HG03342 (cell line): ENCODE measurements at regions not wholly inside any gene's neighbourhood (a gene's known extent, or its start where the extent isn't known, plus 50 kb on each side); places are given as distances from the start of the nearest gene placed in this dataset.

ENCODE experiments used
- ATAC-seq: cut with Tn5 transposase; IDR thresholded peaks from one replicate; pipeline ENCODE4 v1.9.1; 2021; ENCODE audit warnings: mild to moderate bottlenecking, moderate library complexity; ENCODE audit not compliant: unreplicated experiment

GRCh38 chr19:28497887-28498286 lies 715.1 kb downstream of the UQCRFS1 start:
- ATAC-seq, result no peak

- no peak for ATAC-seq
Observed at GRCh38 chr19:28497137-28497536, 715.8 kb downstream of the UQCRFS1 start.

GRCh38 chr19:28495046-28495445 lies 717.9 kb downstream of the UQCRFS1 start:
- ATAC-seq, result no peak

DNA sequence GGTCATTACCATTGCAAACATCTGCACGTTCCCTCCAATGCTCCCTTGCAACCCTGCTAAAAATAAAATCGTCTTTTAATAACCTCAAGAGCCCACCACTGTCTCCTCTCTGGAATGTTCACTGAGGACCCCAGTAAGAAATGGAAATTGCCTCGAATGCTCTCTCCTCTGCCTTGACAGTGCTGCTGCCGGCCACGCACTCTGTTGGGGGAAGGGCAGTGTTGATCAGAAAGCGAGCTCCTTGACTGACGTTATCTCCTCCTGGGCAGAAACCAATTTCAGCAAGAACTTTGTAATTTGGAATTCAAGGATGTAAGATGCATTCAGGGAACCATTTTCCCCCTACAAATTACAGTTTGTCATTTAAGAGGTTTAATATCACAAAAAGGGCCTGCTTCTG lies 718.5 kb downstream of the UQCRFS1 start:
- ATAC-seq, result no peak

- no peak for ATAC-seq
Observed at GRCh38 chr19:28493884-28494283, 719.1 kb downstream of the UQCRFS1 start.

- ATAC-seq, result no peak
Observed at GRCh38 chr19:28492621-28493020, 720.3 kb downstream of the UQCRFS1 start.

- no peak for ATAC-seq
Observed at GRCh38 chr19:28492201-28492600, 720.8 kb downstream of the UQCRFS1 start.

GRCh38 chr19:28489776-28490175 lies 723.2 kb downstream of the UQCRFS1 start:
- ATAC-seq, result no peak

DNA sequence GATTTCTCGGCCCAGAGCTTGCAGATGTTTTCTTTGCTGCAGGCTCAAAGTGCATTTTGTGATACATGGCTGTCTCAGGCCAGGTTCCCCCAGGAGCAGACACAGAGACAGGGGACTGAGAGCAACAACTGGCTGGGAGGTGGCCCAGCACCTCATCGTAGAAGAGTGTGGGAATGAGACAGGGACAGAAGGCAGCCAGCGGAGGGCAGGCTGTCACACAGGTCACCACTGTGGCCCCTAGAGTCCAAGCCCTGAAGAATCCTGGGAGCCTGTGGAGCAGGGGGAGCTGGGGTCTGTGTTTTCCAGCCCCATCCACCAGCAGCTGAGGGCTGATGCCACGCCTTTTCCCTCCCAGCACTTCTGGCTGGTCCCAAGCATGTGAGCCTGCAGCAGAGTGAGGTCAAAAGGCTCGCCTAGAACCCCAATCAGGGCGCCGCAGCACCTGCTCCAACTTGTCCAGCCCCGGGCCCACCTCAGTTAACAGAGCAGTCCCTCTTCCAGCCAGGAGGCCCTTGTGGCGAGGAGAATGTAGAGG lies 723.8 kb downstream of the UQCRFS1 start:
- no peak for ATAC-seq

DNA sequence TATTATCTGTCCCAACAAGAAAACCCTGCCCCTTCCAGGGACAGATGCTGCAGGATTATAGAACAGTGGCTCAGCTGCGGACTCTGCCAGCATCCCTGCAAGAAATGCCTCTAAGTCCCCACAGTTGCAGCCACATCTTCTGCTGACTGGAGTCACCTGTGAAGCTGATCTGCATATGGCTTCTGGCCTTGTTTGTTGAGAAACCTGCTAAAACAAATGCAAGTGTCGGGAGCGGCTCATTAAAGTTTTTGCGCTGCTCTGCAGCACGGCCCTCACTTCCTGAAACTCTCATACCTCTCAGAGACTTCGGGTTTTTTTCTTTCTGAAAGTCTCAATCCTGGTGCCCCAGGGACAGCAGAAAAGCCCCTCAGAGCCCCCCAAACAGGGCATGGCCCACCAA lies 725.0 kb downstream of the UQCRFS1 start:
- ATAC-seq, result no peak

DNA sequence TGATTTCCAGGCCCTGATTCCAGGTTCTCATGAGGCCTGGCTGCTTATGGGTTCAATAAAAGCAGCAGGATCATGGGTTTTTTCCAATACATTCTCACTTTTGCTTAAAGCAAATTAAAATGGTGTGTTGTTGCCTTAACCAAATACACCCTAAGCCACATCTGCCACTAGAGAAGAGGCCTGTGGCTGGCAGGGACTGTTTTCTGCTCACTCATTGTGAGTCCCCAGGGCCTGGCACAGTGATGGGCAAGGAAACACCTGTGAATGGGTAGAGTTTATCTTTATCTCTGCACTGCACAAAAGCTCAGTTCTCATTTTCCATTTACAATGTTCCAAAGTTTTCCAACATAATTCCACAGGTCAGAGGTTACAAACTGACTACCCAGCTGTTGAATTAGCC lies 726.0 kb downstream of the UQCRFS1 start:
- no peak for ATAC-seq

GRCh38 chr19:28486473-28486872 lies 726.5 kb downstream of the UQCRFS1 start:
- ATAC-seq, result no peak

- ATAC-seq, result no peak
Observed at GRCh38 chr19:28485292-28485691, 727.7 kb downstream of the UQCRFS1 start.

GRCh38 chr19:28483197-28483596 lies 729.8 kb downstream of the UQCRFS1 start:
- no peak for ATAC-seq

- no peak for ATAC-seq
Observed at GRCh38 chr19:28482221-28482620, 730.7 kb downstream of the UQCRFS1 start.

GRCh38 chr19:28481674-28482073 lies 731.3 kb downstream of the UQCRFS1 start:
- no peak for ATAC-seq

DNA sequence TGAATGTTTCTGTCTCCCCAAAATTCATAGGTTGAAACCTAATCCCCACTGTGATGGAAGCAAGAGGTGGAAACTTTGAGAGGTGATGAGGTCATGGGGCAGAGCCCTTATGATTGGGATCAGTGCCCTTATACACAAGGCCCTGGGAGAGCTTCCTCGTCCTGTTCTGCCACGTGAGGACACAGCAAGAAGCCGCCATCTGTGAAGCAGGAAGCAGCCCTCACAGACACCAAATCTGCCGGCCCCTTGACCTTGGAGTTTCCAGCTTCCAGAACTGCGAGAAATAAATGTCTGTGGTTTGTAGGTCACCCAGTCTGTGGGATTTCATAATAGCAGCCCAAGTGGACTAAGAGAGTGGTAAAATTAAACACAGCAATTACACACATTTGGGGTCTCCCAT lies 737.4 kb downstream of the UQCRFS1 start:
- ATAC-seq, result no peak

DNA sequence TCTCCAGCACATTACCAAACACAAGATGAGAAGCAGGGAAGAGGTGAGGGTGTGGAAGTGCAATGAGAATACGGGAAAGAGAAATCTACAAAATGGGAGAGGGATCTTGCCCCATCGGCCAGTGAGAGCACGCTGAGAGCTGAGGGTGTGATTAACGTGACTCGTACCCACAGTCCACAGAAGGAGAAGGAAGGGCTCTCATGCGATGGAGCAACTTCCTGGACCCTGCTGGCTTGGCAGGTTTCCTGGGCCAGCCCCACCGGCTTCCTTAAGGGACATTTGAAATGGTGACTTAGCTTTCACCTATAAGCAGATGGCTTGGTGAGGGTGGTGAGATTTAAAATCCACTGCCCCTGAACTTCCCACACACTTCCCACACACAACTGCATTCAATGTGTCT lies 740.1 kb downstream of the UQCRFS1 start:
- no peak for ATAC-seq

GRCh38 chr19:28471731-28472510 lies 741.0 kb downstream of the UQCRFS1 start:
- ATAC-seq, result no peak

GRCh38 chr19:28469544-28469943 lies 743.4 kb downstream of the UQCRFS1 start:
- ATAC-seq, result no peak

- no peak for ATAC-seq
Observed at GRCh38 chr19:28468701-28469459, 744.1 kb downstream of the UQCRFS1 start.
